ENCODE measurements at regions not wholly inside any gene's neighbourhood (a gene's known extent, or its start where the extent isn't known, plus 50 kb on each side); places are given as distances from the start of the nearest gene placed in this dataset.
"Not testable (repeated sequence)": the region's sequence is repeated elsewhere in the genome, so short reads cannot be mapped to it uniquely, and the experiment has no call there.

DNA sequence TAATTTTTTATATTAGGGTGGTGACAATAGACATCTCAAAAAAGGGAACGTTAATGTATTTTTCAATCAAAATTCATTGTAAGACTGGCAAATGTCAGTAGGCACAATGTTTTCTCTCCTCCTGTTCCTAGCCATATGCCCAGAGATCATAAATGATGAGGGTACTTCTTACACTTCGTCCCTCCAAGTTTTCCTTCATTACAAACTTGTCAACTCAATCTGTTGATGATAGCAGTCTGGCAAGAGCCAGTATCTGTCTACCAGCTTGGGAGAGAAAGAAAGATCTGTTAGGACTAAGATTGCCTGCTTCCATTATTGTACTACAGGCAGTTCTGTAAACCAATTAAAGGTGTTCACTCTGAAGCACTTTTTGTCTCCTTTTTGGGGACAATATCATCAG, 130.9 kb upstream of the DAAM1 start (continued):
- no peak for TF ChIP-seq ZHX1 (CRISPR knock-in tag; IDR thresholded peaks at IDR 0.05; ENCODE audit: low read depth)
- no peak for TF ChIP-seq ZNF703 (CRISPR knock-in tag; IDR thresholded peaks at IDR 0.05; ENCODE audit: borderline replicate concordance)

GRCh38 chr14:59058776-59059175, 129.7 kb upstream of the DAAM1 start:
- intact Hi-C loops (cut with micrococcal nuclease; ENCODE audit: unreplicated experiment); DNase-seq (ENCODE audit: low spot score); H3K27ac ChIP-seq (ENCODE audit: extremely low read length, insufficient read depth, low read length); H3K9ac ChIP-seq (ENCODE audit: insufficient read depth, low read depth, low read length); BruUV-seq (replicated peaks); H3K4me2 ChIP-seq (ENCODE audit: low read depth, low read length); H2AFZ ChIP-seq (ENCODE audit: low read length); H3K27me3 ChIP-seq (ENCODE audit: control insufficient read depth in 1 of 2, insufficient read depth in 2 of 2, low read length in 2 of 2); H3K4me1 ChIP-seq (ENCODE audit: insufficient read depth, low read length); H4K20me1 ChIP-seq (ENCODE audit: insufficient read depth, low read length); POLR2A ChIA-PET; FAIRE-seq; H3K36me3 ChIP-seq (replicated peaks in 1 of 2; ENCODE audit: control insufficient read depth in 1 of 2, insufficient read depth in 2 of 2, low read length in 2 of 2); CTCF ChIA-PET (ENCODE audit: low intra/inter-chr PET ratio, low total read pairs); ATAC-seq; H3K79me2 ChIP-seq (ENCODE audit: insufficient read depth, low read length); H3K9me3 ChIP-seq (ENCODE audit: low read length); H3K4me3 ChIP-seq (replicated peaks in 1 of 3; ENCODE audit: insufficient read depth in 1 of 3, low read depth in 2 of 3, low read length in 3 of 3): not testable (repeated sequence)
- in situ Hi-C loops (cut with HindIII; ENCODE audit: extremely low pct_ligation_motif_present, low pct_unique_long_range_greater_than_20kb) = loop anchor here (10.0 kb wide), 1 partner anchor 554 kb away; no protein-coding TSS in a partner anchor
- WGBS (ENCODE audit: low lambda C conversion rate) = 35% methylated on average over 9 of the region's 30 CpGs

- Histone ChIP-seq H3K4me3 (replicated peaks in 1 of 3; ENCODE audit: insufficient read depth in 1 of 3, low read depth in 2 of 3, low read length in 3 of 3) (no peak overlapping the region), H2AFZ (ENCODE audit: low read length) (no peak overlapping the region), H3K4me2 (ENCODE audit: low read depth, low read length) (no peak overlapping the region), H3K4me1 (ENCODE audit: insufficient read depth, low read length) (no peaks in the 10 kb centered on the region), H4K20me1 (ENCODE audit: insufficient read depth, low read length) (no peaks in the 10 kb centered on the region), H3K27ac (ENCODE audit: extremely low read length, insufficient read depth, low read length) (no peak overlapping the region), H3K9me3 (ENCODE audit: low read length) (peaks cover 6% of the 10 kb centered on the region), H3K27me3 (ENCODE audit: control insufficient read depth in 1 of 2, insufficient read depth in 2 of 2, low read length in 2 of 2) (no peaks in the 10 kb centered on the region), H3K9ac (ENCODE audit: insufficient read depth, low read depth, low read length) (no peak overlapping the region), H3K79me2 (ENCODE audit: insufficient read depth, low read length) (no peaks in the 10 kb centered on the region), H3K36me3 (replicated peaks in 1 of 2; ENCODE audit: control insufficient read depth in 1 of 2, insufficient read depth in 2 of 2, low read length in 2 of 2) (no peaks in the 10 kb centered on the region)
- whole genome bisulfite sequencing (ENCODE audit: low lambda C conversion rate) = 30% methylated on average over 2 of the region's 3 CpGs
- DNase-seq (ENCODE audit: low spot score) (no peak), FAIRE-seq (no peak), ATAC-seq (no peak)
- in situ Hi-C loops (cut with HindIII; ENCODE audit: extremely low pct_ligation_motif_present, low pct_unique_long_range_greater_than_20kb) (no loop called here), intact Hi-C loops (cut with micrococcal nuclease; ENCODE audit: unreplicated experiment) (no loop called here)
- no TSS peak for BruUV-seq (replicated peaks)
- CTCF ChIA-PET (ENCODE audit: low intra/inter-chr PET ratio, low total read pairs) = no interaction called here
- POLR2A ChIA-PET = no interaction called here
- TF ChIP-seq KAT7 (CRISPR knock-in tag; IDR thresholded peaks at IDR 0.05; ENCODE audit: borderline replicate concordance) = no peak
- no peak for TF ChIP-seq ZBTB21 (CRISPR knock-in tag; IDR thresholded peaks at IDR 0.05)
- no peak for TF ChIP-seq TAF15 (IDR thresholded peaks at IDR 0.05; ENCODE audit: low read depth, low read length, poor library complexity, severe bottlenecking)
- TF ChIP-seq ZNF34 (CRISPR knock-in tag; IDR thresholded peaks at IDR 0.05; ENCODE audit: borderline replicate concordance) = no peak
- no peak for TF ChIP-seq PCBP2 (optimal IDR thresholded peaks at IDR 0.05; ENCODE audit: low read depth, low read length, poor library complexity, severe bottlenecking)
- TF ChIP-seq HNRNPLL (IDR thresholded peaks at IDR 0.05; ENCODE audit: low read depth, low read length, poor library complexity, severe bottlenecking) = no peak
- no peak for TF ChIP-seq BCL3 (CRISPR knock-in tag; IDR thresholded peaks at IDR 0.05)
- TF ChIP-seq MLXIP (CRISPR knock-in tag; IDR thresholded peaks at IDR 0.05; ENCODE audit: borderline replicate concordance) = no peak
Observed at GRCh38 chr14:59060841-59061240, 127.6 kb upstream of the DAAM1 start.

Measured in HepG2 (cell line).